Glutamatergic neuron (in vitro differentiated cells): ENCODE measurements at regions not wholly inside any gene's neighbourhood (a gene's known extent, or its start where the extent isn't known, plus 50 kb on each side); places are given as distances from the start of the nearest gene placed in this dataset.

Experiments
- DNase-seq: peaks from one replicate; pipeline ENCODE4 v3.0.0; 2022
- H3K27ac Mint-ChIP-seq: one replicate; pipeline ENCODE4 v1.8.0; 2020; ENCODE audit warnings: mild to moderate bottlenecking, mixed read lengths, inconsistent platforms; ENCODE audit not compliant: unreplicated experiment
- H3K27me3 Mint-ChIP-seq: one replicate; pipeline ENCODE4 v1.8.0; 2020; ENCODE audit warnings: mild to moderate bottlenecking, moderate library complexity, mixed read lengths, inconsistent platforms; ENCODE audit not compliant: unreplicated experiment
- H3K36me3 Mint-ChIP-seq: one replicate; pipeline ENCODE4 v1.8.0; 2020; ENCODE audit warnings: mild to moderate bottlenecking, mixed read lengths, inconsistent platforms; ENCODE audit not compliant: unreplicated experiment
- H3K4me1 Mint-ChIP-seq: one replicate; pipeline ENCODE4 v1.8.0; 2020; ENCODE audit warnings: mild to moderate bottlenecking, low read depth, mixed read lengths, inconsistent platforms; ENCODE audit not compliant: unreplicated experiment
- H3K4me3 Mint-ChIP-seq: one replicate; pipeline ENCODE4 v1.8.0; 2020; ENCODE audit warnings: mild to moderate bottlenecking, mixed read lengths, inconsistent platforms; ENCODE audit not compliant: unreplicated experiment
- H3K9me3 Mint-ChIP-seq: one replicate; pipeline ENCODE4 v1.8.0; 2020; ENCODE audit warnings: mild to moderate bottlenecking, moderate library complexity, mixed read lengths, inconsistent platforms; ENCODE audit not compliant: unreplicated experiment
- CTCF ChIP-seq: fragments of 200-600 bp; sonication (generic); IDR thresholded peaks from one replicate; pipeline ENCODE4 v1.5.0; 2021; ENCODE audit not compliant: partially characterized antibody, unreplicated experiment

GRCh38 chr9:107226421-107226820 lies 56.7 kb upstream of the RAD23B start:
- H3K4me3 Mint-ChIP-seq: no peak overlapping the region
- peaks cover 9% of the 10 kb centered on the region for H3K4me1 Mint-ChIP-seq
- no peak overlapping the region for H3K27ac Mint-ChIP-seq
- H3K36me3 Mint-ChIP-seq: no peaks in the 10 kb centered on the region
- peak; percentile 14 for DNase-seq
- no peaks in the 10 kb centered on the region for H3K27me3 Mint-ChIP-seq
- TF ChIP-seq CTCF: no peak
- no peaks in the 10 kb centered on the region for H3K9me3 Mint-ChIP-seq

DNA sequence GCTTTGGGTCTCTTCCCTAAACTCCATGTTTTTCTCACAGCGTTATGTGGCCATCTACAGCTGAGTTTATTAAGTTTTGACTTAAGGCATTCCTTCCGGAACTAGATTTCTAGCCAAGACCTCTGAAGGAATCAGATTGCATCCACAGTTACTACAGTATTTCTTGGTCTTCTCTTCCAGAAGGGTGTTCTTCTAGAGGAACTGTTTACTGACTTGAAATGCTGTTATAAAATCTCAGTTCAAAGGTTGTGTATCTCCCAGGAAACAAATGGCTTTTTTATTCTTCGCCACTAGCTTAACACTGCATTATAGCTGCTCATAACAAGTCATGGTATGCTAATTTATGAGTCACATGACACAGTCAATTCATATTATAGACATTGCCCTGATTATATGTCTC lies 55.3 kb upstream of the RAD23B start:
- TF ChIP-seq CTCF: no peak
- peaks cover 2% of the 10 kb centered on the region for H3K4me1 Mint-ChIP-seq
- DNase-seq: no peak
- no peak overlapping the region for H3K27ac Mint-ChIP-seq
- H3K27me3 Mint-ChIP-seq: no peaks in the 10 kb centered on the region
- no peaks in the 10 kb centered on the region for H3K36me3 Mint-ChIP-seq
- no peaks in the 10 kb centered on the region for H3K9me3 Mint-ChIP-seq
- no peak overlapping the region for H3K4me3 Mint-ChIP-seq

DNA sequence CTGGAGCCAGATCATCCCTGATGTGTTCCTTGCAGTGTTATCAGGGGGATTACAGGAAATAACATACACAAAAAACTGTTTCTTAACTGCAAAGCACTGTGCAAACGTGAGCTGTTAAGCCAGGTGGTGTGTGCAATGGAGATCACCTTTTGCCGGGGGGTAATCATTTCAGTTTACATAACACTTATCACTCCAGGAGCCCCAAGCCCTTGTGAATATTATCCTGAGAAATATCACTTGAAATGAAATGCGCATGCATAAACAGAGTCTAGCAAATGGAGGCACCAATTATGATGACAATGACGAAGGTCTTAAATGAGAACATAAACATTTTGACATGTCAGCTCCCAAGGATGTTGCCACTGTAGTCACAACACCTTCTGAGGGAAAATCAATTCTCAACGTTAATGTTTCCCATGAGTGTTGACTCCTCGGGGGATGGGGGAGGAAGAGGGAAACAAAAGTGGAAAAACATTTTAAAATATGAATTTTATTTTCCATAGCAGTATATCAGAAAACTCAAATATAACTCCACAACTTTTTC lies 54.5 kb upstream of the RAD23B start:
- no peak overlapping the region for H3K4me3 Mint-ChIP-seq
- DNase-seq: no peak
- H3K36me3 Mint-ChIP-seq: no peaks in the 10 kb centered on the region
- H3K27ac Mint-ChIP-seq: no peak overlapping the region
- peaks cover 2% of the 10 kb centered on the region for H3K4me1 Mint-ChIP-seq
- no peak for TF ChIP-seq CTCF
- H3K9me3 Mint-ChIP-seq: no peaks in the 10 kb centered on the region
- no peaks in the 10 kb centered on the region for H3K27me3 Mint-ChIP-seq

GRCh38 chr9:107229241-107229741 lies 53.8 kb upstream of the RAD23B start:
- TF ChIP-seq CTCF: no peak
- no peak for DNase-seq
- Mint-ChIP-seq H3K4me1 (peaks cover 2% of the 10 kb centered on the region), H3K27me3 (no peaks in the 10 kb centered on the region), H3K4me3 (no peak overlapping the region), H3K27ac (no peak overlapping the region), H3K36me3 (no peaks in the 10 kb centered on the region), H3K9me3 (no peaks in the 10 kb centered on the region)
